CD4-positive, alpha-beta T cell treated with Interleukin-4 for 1 hour (primary cell): ENCODE measurements at regions not wholly inside any gene's neighbourhood (a gene's known extent, or its start where the extent isn't known, plus 50 kb on each side); places are given as distances from the start of the nearest gene placed in this dataset.
A peak's percentile ranks its signal among the peaks of the same experiment; 100 is the strongest.

Experiments
- DNase-seq, 2 donors: peaks; one replicate each; pipeline ENCODE4 v3.0.0-alpha.2; 2020 to 2022

- DNase-seq, result peak; percentile 82 to 86
Observed at GRCh38 chr14:97458661-97459579, 661.7 kb downstream of the VRK1 start.

DNA sequence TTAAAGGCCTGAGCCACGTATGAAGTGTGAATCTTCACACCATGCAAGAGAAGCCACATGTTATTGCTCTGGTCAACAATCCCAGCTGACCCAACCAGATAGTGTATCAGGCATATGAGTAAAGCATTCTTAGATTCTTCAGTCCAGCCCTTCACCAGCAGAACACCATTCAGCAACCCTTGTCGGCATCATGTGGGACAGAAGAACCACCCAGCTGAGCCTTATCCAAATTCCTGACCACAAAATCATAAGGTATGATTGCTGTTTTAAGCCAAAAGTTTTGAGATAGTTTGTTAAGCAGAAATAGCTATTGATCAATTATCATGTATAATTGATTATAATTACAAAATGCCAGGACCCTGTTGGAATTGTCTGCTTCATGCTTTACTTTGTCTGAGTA lies 664.9 kb downstream of the VRK1 start:
- no peak for DNase-seq

GRCh38 chr14:97468220-97468619 lies 671.0 kb downstream of the VRK1 start:
- no peak for DNase-seq

GRCh38 chr14:97477353-97477752 lies 680.2 kb downstream of the VRK1 start:
- peak in 1 of 2 donors; percentile 7 for DNase-seq

- DNase-seq, result no peak
Observed at GRCh38 chr14:97485201-97485600, 688.0 kb downstream of the VRK1 start.

DNA sequence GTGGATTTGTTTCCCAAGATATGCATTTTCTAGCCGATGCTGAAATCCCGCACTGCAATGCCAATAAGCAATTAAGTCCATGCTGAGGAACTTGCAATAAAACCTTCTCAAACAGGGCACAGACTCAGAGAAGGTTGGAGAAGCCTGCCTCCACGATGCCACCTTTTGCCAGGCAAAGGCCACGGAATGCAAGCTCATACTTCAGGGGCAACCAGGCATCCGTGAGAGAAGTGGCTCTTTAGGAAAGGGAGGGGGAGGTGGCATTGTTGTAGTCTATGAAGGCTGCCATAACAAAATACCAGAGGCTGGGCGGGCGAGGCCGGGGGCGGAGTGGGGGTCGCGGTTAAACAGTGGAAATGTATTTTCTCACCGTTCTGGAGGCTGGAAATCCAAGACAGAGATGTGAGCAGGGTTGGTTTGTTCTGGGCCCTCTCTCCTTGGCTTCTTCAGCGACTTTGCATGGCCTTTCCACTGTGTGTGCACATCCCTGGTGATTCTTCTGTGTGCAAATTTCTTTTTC lies 689.5 kb downstream of the VRK1 start:
- DNase-seq, result no peak

- DNase-seq, result no peak
Observed at GRCh38 chr14:97489750-97490149, 692.6 kb downstream of the VRK1 start.

DNA sequence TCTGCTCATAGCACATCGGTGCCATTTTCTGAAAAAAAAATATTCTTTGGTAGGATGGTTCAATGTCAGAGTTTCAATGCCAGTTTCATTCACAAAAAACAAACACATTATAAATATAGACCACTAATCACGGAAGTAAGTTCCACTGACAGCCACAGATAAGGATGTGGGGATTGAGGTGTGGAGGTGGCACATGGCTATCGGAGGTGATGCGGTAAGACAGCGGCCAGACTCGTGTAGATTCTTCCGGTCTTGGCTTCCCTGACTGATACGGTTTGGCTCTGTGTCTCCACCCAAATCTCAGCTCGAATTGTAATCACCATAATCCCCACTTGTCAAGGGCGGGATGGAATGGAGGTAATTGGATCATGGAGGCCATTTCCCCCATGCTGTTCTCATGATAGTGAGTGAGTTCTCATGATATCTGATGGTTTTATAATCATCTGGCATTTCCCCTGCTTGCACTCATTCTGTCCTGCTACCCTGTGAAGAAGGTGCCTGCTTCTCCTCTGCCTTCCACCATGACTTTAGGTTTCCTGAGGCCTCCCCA lies 693.4 kb downstream of the VRK1 start:
- peak; percentile 21 to 28 for DNase-seq

- no peak for DNase-seq
Observed at GRCh38 chr14:97491697-97492096, 694.5 kb downstream of the VRK1 start.

DNA sequence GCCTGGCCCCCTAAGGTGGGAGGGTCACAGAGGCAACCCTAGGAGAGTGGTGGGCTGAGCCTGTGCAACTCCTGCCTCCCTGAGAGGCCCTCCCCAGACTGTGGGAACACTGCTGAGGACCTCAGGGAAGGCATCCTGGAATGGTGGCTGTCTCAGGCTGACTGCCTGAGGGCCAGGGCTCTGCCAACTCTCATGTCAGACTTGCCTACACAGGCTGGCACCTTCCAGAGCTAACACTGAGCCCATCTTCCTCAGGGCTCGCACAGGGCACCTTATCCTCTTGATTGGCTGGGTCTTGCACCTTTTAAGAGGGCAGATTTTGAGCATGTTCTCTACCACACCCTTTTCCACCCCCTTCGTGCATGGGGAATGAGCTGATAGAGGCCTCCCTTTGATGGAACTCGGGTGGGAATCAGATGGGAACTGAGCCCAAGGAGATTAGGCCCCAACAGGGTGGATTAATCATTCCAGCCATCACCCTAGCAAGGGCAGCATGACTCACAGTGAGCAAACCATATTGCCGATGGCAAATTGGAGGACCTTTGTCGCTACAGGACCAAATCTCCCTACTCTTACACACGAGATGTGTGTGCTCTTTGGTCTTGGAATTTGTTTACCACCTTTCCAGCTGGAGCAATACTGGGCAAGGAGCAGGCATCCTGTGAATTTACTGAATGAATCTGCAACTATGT lies 702.8 kb downstream of the VRK1 start:
- DNase-seq, result no peak

DNA sequence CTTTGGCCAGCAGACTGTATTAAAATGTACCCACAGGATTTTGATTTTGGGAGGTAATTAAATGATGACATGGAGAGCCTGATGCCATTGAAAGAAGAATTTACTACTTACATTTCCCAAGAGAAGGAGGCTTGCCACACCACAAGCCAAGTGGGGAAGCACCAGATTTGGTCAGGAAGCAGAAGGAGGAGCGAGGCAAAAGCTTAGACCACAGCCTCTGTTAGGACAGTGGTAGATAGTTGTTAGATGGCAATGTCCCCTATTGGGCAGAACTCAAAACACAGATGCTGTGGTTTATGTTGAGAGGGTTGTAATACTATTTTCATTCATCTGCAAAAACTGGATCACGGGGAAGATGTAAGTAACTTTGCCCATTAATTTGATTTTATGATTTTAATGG lies 709.4 kb downstream of the VRK1 start:
- no peak for DNase-seq

DNA sequence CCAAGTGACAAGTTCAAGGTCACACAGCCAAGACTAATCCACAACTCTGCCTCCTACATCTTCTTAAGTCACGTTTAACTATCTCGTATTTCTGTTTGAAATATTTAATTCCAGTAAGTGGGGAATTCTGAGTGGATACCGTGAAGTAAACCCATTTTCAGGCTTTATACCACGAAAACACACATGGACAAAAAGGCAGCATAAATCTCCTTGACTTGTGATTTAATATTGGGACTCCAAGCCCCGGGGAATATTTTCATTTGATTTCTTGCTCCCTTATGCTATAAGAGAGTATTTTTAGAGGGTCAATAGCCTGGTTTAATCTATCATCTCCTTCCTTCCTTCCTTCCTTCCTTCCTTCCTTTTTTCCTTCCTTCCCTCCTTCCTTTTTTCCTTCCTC lies 716.7 kb downstream of the VRK1 start:
- no peak for DNase-seq

DNA sequence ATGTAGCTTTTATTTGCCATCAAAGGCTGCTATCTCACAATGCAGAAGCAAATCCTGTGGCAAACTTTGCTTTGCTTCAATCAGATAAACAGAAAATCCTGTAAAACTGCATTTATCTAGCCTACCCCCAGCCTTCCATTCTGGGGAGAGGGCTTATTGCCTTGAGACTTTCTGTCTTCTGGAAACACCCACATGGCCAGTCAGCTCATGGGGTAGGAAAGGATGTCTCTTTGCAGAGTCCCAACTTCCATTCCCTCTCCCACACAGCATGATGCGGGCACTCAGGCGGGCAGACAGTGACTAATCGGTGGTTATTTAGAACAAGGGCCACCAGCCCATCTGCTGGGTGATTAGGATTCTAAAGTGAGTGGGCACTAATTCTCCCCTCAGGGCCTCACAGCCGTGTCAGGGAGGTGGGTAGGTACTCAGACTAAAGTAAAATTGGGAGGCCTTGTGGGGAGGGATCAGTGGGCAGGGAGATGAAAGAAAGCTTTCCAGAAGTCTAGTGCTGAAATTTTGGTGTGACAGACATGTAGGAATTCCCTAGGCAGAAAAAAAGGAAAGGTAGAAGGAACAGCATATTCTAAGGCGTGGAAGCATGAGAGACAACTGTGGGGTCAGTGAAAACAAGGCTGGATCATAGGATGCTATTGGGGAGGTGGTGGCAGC lies 720.5 kb downstream of the VRK1 start:
- DNase-seq, result no peak

- DNase-seq, result no peak
Observed at GRCh38 chr14:97523936-97524335, 726.8 kb downstream of the VRK1 start.

DNA sequence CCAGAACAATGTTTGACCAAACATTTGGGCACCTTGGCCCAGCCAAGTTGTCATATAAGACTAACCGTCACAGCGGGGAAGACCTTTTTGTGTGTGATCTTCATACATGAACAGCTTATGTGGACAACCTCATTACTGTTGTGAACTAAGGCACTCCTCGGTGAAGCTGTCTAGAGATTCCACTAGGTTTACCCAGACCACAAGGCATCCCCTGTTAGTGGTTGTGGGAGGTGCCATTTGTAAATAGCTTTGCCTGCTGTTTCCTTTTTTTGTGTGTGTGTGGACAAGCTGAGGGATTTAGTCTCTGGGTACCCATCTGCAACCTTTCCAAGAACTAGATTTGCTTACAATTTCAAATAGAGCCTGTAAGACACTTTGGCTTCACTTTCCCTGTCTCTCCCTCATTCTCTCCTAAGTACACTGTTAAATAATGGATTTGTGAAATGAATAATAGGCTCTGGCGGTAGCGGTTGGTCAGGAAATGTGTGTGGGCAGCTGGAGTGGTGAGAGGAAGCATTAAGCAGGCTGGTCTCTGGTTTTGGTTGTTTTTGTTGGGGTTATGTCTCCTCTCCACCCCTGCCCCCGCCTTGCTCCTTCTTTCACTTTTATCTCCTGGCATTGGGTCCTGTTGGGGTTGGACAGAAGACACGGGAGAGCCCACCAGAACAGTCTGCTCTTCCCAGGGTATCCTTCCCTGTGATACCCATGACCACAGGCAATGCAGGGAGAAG lies 727.6 kb downstream of the VRK1 start:
- DNase-seq, result no peak

DNA sequence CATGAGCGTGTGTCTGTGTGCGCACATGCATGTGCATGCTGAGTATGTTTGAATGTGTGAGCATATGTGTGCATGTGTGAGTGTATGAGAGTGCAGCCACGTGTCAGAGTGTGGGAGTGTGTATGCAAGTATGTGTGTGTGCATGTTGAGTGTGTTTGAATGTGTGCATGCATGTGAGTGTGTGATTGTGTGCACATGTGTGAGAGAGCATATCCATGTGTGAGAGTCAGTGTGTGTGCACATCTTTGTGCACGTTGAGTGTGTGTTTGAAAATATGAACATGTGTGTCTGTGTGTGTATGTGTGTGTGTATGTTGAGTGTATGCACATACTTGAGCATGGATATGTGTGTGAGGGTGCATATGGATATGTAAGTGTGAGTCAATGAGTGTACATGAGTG lies 730.8 kb downstream of the VRK1 start:
- no peak for DNase-seq

DNA sequence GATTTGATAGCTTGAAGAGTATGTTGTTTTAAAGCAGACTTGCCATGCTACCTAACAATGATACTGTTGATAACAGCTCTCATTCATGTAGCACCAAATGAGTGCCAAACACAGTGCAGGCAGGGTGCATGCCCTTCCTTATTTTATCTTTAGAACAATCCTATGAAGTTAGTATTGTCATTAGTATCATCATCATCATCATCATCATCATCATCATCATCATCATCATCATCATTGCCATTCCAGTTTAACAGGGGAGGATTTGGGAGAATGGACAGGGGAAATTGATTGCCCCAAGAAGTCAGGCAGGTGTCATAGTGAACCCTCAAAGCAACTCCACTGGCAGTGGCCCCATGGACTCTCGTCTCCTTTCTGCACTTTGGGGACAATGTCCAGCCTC lies 734.9 kb downstream of the VRK1 start:
- no peak for DNase-seq

DNA sequence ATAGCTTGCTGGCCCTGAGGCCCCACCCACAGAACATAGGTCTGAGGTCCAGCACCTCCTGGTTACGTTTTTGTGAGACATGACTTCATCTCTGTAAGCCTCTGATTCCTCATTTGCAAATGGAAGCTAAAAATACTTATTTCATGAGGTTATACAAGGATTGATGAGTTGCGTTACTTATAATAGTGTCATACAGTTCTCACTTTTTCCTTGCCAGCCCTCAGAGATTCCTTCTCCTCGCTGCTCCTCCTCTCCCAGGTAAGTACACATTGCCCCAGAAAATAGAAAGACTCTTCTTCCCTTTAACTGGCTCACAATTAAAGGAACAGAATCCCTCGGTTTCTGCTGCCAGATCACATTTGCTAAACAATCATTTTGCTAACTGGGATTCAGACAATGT lies 739.2 kb downstream of the VRK1 start:
- no peak for DNase-seq

GRCh38 chr14:97538749-97539410 lies 741.7 kb downstream of the VRK1 start:
- no peak for DNase-seq

GRCh38 chr14:97539411-97539795 lies 742.2 kb downstream of the VRK1 start:
- no peak for DNase-seq

DNA sequence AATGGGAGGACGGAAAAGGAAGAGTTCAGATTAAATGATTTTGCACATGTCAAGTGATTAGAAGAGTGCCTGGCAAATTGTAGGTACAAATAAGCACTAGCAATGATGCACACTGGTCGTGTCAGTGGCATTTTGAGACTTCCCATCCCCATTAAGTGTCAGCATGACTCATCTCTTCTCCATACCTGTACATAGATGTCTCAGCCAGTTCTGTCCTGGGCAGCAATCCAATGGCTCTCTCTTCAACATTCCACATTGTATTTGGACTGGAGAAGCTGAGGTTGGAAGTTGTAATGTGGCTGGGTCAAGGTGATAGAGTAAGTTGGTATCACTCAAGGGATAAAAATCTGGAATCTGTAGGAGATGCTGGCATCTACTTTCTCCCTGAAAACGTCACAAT lies 742.7 kb downstream of the VRK1 start:
- no peak for DNase-seq

DNA sequence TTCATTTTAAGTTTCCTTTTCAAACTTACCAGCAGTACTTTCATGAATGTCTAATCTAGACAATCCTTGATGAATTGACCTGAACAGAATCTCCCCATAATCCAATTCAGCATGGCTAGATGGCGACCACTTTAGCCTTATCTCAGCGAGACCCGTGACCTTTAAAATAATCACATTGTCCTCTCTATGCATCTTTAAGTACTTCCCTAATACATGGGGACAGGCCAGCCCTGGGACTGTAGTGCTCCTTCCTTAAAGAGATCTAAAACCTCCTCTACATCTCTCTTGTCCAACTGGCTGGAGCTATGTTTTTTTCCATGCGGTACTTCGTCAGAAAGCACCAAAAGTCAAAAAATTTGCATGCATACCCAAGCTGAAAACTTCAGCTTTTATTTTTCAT lies 746.0 kb downstream of the VRK1 start:
- DNase-seq, result no peak
